ENCODE measurements at regions not wholly inside any gene's neighbourhood (a gene's known extent, or its start where the extent isn't known, plus 50 kb on each side); places are given as distances from the start of the nearest gene placed in this dataset.

DNA sequence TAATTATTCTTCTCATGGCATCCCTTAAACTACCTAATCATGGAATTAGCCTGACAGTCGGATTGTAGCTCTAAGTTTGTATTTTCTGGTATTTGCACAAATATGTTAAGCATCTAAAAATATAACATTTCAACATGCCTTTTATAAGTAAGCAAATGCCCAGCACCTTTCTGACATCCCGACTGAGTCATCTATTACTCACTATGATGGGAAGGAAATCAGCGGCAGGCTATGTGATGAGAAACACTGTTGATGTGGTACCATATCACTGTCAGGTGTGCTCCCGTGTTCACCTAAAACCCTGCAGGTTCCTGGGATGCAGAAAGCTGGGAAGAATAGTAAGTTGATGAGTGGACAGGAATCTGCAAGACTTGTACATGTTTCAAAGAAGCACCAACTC is 367.8 kb upstream of the IL12A start:
- Histone ChIP-seq H3K4me1 (ENCODE audit: insufficient read depth) (peaks cover 20% of the 10 kb centered on the region), H3K79me2 (no peaks in the 10 kb centered on the region), H3K4me3 (no peak overlapping the region), H4K20me1 (ENCODE audit: insufficient read depth, poor library complexity, severe bottlenecking) (no peaks in the 10 kb centered on the region), H3K36me3 (replicated peaks; ENCODE audit: insufficient read depth, low read depth) (no peaks in the 10 kb centered on the region), H3K9me2 (replicated peaks; ENCODE audit: insufficient read depth) (no peaks in the 10 kb centered on the region), H3K27ac (no peak overlapping the region), H3K27me3 (no peaks in the 10 kb centered on the region), H3K9me3 (ENCODE audit: low read depth) (no peaks in the 10 kb centered on the region), H3K4me2 (no peak overlapping the region), H2AFZ (no peak overlapping the region)
- TF ChIP-seq EZH2 (IDR thresholded peaks at IDR 0.05; ENCODE audit: borderline replicate concordance) (no peak), EZH2phosphoT487 (IDR thresholded peaks at IDR 0.05; ENCODE audit: low read depth, severe bottlenecking, unreplicated experiment) (no peak)
- TF ChIP-seq, protein P1, sequence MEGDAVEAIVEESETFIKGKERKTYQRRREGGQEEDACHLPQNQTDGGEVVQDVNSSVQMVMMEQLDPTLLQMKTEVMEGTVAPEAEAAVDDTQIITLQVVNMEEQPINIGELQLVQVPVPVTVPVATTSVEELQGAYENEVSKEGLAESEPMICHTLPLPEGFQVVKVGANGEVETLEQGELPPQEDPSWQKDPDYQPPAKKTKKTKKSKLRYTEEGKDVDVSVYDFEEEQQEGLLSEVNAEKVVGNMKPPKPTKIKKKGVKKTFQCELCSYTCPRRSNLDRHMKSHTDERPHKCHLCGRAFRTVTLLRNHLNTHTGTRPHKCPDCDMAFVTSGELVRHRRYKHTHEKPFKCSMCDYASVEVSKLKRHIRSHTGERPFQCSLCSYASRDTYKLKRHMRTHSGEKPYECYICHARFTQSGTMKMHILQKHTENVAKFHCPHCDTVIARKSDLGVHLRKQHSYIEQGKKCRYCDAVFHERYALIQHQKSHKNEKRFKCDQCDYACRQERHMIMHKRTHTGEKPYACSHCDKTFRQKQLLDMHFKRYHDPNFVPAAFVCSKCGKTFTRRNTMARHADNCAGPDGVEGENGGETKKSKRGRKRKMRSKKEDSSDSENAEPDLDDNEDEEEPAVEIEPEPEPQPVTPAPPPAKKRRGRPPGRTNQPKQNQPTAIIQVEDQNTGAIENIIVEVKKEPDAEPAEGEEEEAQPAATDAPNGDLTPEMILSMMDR (IDR thresholded peaks at IDR 0.05; ENCODE audit: poor library complexity), result no peak
- DNase-seq (ENCODE audit: low spot score), result no peak
- WGBS (ENCODE audit: low lambda C conversion rate, missing lambda C conversion rate), result 75% methylated on average over 4 of the region's 4 CpGs

DNA sequence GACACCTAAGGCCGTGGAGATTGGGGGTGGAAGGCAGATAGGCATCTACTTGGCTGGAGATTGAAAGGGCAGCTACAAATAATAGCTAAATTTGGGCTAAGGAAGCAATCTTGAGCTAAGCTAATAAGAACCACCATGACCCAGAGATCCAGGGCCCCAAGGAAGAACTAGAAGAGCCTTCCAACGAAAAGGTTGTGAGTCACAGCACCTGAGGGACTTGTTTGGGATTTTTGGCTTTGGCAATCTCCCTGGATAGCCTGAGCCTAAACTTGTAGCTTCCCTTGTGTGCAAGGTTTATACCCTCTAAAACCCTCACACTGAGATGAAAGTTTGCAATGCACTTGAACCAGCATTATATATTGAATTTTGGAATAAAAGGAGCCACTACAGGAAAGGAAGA is 364.0 kb upstream of the IL12A start:
- no peak overlapping the region for H3K27ac ChIP-seq
- no peaks in the 10 kb centered on the region for H3K9me3 ChIP-seq (ENCODE audit: low read depth)
- H3K36me3 ChIP-seq (replicated peaks; ENCODE audit: insufficient read depth, low read depth), result no peaks in the 10 kb centered on the region
- H3K4me1 ChIP-seq (ENCODE audit: insufficient read depth), result peaks cover 11% of the 10 kb centered on the region
- no peak overlapping the region for H3K4me2 ChIP-seq
- H3K9me2 ChIP-seq (replicated peaks; ENCODE audit: insufficient read depth), result no peaks in the 10 kb centered on the region
- no peaks in the 10 kb centered on the region for H3K27me3 ChIP-seq
- TF ChIP-seq, protein P1 (IDR thresholded peaks at IDR 0.05; ENCODE audit: poor library complexity), result no peak
- TF ChIP-seq EZH2 (IDR thresholded peaks at IDR 0.05; ENCODE audit: borderline replicate concordance) (no peak), EZH2phosphoT487 (IDR thresholded peaks at IDR 0.05; ENCODE audit: low read depth, severe bottlenecking, unreplicated experiment) (no peak)
- no peak for DNase-seq (ENCODE audit: low spot score)
- H3K4me3 ChIP-seq, result no peak overlapping the region
- no peaks in the 10 kb centered on the region for H4K20me1 ChIP-seq (ENCODE audit: insufficient read depth, poor library complexity, severe bottlenecking)
- no peak overlapping the region for H2AFZ ChIP-seq
- WGBS (ENCODE audit: low lambda C conversion rate, missing lambda C conversion rate), result 93% methylated on average over 2 of the region's 2 CpGs
- H3K79me2 ChIP-seq, result no peaks in the 10 kb centered on the region

DNA sequence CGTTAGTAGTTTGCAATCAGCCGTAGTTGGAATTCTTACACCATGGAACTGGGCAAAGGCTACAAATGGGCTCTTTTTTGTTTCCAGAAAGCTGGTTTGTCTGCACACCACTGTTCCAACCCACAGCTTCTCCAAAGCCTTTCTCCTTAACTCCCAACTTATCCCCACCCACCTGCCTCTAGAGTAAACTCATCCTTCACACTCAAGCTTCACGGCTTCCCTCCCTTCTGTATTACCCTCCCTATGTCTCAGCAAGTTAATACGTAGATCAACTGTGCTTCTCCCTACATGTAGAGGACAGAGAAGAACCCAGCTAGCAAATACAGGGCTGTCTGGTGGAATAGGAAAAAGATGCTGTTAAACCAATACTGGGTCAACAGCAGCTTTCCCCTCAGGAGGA is 363.0 kb upstream of the IL12A start:
- H4K20me1 ChIP-seq (ENCODE audit: insufficient read depth, poor library complexity, severe bottlenecking), result no peaks in the 10 kb centered on the region
- H3K4me3 ChIP-seq, result no peak overlapping the region
- no peaks in the 10 kb centered on the region for H3K27me3 ChIP-seq
- DNase-seq (ENCODE audit: low spot score), result no peak
- no peaks in the 10 kb centered on the region for H3K9me2 ChIP-seq (replicated peaks; ENCODE audit: insufficient read depth)
- H3K79me2 ChIP-seq, result no peaks in the 10 kb centered on the region
- TF ChIP-seq, protein P1 (IDR thresholded peaks at IDR 0.05; ENCODE audit: poor library complexity), result no peak
- TF ChIP-seq EZH2phosphoT487 (IDR thresholded peaks at IDR 0.05; ENCODE audit: low read depth, severe bottlenecking, unreplicated experiment) (no peak), EZH2 (IDR thresholded peaks at IDR 0.05; ENCODE audit: borderline replicate concordance) (no peak)
- no peak overlapping the region for H2AFZ ChIP-seq
- peaks cover 11% of the 10 kb centered on the region for H3K4me1 ChIP-seq (ENCODE audit: insufficient read depth)
- H3K27ac ChIP-seq, result no peak overlapping the region
- WGBS (ENCODE audit: low lambda C conversion rate, missing lambda C conversion rate), result 88% methylated on average over 4 of the region's 4 CpGs
- no peaks in the 10 kb centered on the region for H3K36me3 ChIP-seq (replicated peaks; ENCODE audit: insufficient read depth, low read depth)
- no peaks in the 10 kb centered on the region for H3K9me3 ChIP-seq (ENCODE audit: low read depth)
- no peak overlapping the region for H3K4me2 ChIP-seq

DNA sequence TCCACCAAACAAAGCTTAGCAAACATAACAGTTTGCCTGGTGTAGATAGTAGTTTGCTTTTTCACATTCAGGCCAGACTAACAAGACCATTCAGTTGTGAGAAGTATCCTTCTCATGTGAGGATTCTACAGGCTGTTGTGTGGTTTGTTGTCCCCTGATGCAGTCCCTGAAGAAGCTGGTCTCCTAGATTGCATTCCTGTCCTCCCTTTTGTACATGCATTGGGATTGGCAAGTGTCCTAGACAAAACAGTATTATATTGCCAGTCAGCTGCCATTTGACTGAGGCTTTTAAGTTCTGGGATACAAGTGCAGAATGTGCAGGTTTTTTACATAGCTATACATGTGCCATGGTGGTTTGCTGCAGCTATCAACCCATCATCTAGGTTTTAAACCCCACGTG is 362.0 kb upstream of the IL12A start:
- H3K4me3 ChIP-seq, result no peak overlapping the region
- H3K4me2 ChIP-seq, result no peak overlapping the region
- H4K20me1 ChIP-seq (ENCODE audit: insufficient read depth, poor library complexity, severe bottlenecking), result no peaks in the 10 kb centered on the region
- H3K27me3 ChIP-seq, result no peaks in the 10 kb centered on the region
- no peaks in the 10 kb centered on the region for H3K9me2 ChIP-seq (replicated peaks; ENCODE audit: insufficient read depth)
- no peaks in the 10 kb centered on the region for H3K9me3 ChIP-seq (ENCODE audit: low read depth)
- H3K36me3 ChIP-seq (replicated peaks; ENCODE audit: insufficient read depth, low read depth), result no peaks in the 10 kb centered on the region
- 54% methylated on average over 1 of the region's 1 CpG for WGBS (ENCODE audit: low lambda C conversion rate, missing lambda C conversion rate)
- peaks cover 8% of the 10 kb centered on the region for H3K4me1 ChIP-seq (ENCODE audit: insufficient read depth)
- H3K79me2 ChIP-seq, result no peaks in the 10 kb centered on the region
- no peak overlapping the region for H3K27ac ChIP-seq
- no peak overlapping the region for H2AFZ ChIP-seq
- TF ChIP-seq EZH2phosphoT487 (IDR thresholded peaks at IDR 0.05; ENCODE audit: low read depth, severe bottlenecking, unreplicated experiment), result no peak
- TF ChIP-seq, protein P1 (IDR thresholded peaks at IDR 0.05; ENCODE audit: poor library complexity), result no peak
- TF ChIP-seq EZH2 (IDR thresholded peaks at IDR 0.05; ENCODE audit: borderline replicate concordance), result no peak
- no peak for DNase-seq (ENCODE audit: low spot score)

All from hepatocyte (in vitro differentiated cells).